Muscle layer of colon (tissue), 2 donors: ENCODE measurements at regions not wholly inside any gene's neighbourhood (a gene's known extent, or its start where the extent isn't known, plus 50 kb on each side); places are given as distances from the start of the nearest gene placed in this dataset.

ENCODE experiments used
- H3K27ac ChIP-seq: one replicate; pipeline ENCODE4 v1.7.0; 2013; ENCODE audit warnings: low read depth, mild to moderate bottlenecking, low read length, moderate library complexity
- H3K27me3 ChIP-seq, 2 donors: one replicate each; pipeline ENCODE4 v1.7.0; 2013; ENCODE audit warnings: low read length in 2 of 2, mild to moderate bottlenecking in 2 of 2; ENCODE audit not compliant: insufficient read depth in 2 of 2, control insufficient read depth in 1 of 2
- H3K36me3 ChIP-seq: one replicate; pipeline ENCODE4 v1.7.0; 2013; ENCODE audit warnings: mild to moderate bottlenecking, low read length; ENCODE audit not compliant: insufficient read depth
- H3K4me1 ChIP-seq: one replicate; pipeline ENCODE4 v1.7.0; 2013; ENCODE audit warnings: mild to moderate bottlenecking, low read length; ENCODE audit not compliant: insufficient read depth
- H3K4me3 ChIP-seq, 2 donors: one replicate each; pipeline ENCODE4 v1.7.0; 2013; ENCODE audit warnings: low read length in 2 of 2, low read depth in 1 of 2, mild to moderate bottlenecking in 1 of 2, moderate library complexity in 1 of 2
- H3K9ac ChIP-seq: one replicate; pipeline ENCODE4 v1.7.0; 2013; ENCODE audit warnings: low read length
- H3K9me3 ChIP-seq: one replicate; pipeline ENCODE4 v1.7.0; 2013; ENCODE audit warnings: mild to moderate bottlenecking, low read length
- donor health status: abdominal sarcoma.
- donor health status: Adenocarcinoma of cecum.

GRCh38 chr5:72615061-72615460 lies 107.9 kb upstream of the ZNF366 start:
- Histone ChIP-seq H3K9me3 (no peaks in the 10 kb centered on the region), H3K4me3 (no peak overlapping the region), H3K36me3 (no peaks in the 10 kb centered on the region), H3K27me3 (no peaks in the 10 kb centered on the region), H3K9ac (no peak overlapping the region), H3K27ac (no peak overlapping the region), H3K4me1 (peaks cover 10% of the 10 kb centered on the region)

GRCh38 chr5:72613515-72613914 lies 106.3 kb upstream of the ZNF366 start:
- Histone ChIP-seq H3K9me3 (no peaks in the 10 kb centered on the region), H3K36me3 (no peaks in the 10 kb centered on the region), H3K9ac (no peak overlapping the region), H3K4me1 (peaks cover 10% of the 10 kb centered on the region), H3K27ac (no peak overlapping the region), H3K27me3 (no peaks in the 10 kb centered on the region), H3K4me3 (no peak overlapping the region)

DNA sequence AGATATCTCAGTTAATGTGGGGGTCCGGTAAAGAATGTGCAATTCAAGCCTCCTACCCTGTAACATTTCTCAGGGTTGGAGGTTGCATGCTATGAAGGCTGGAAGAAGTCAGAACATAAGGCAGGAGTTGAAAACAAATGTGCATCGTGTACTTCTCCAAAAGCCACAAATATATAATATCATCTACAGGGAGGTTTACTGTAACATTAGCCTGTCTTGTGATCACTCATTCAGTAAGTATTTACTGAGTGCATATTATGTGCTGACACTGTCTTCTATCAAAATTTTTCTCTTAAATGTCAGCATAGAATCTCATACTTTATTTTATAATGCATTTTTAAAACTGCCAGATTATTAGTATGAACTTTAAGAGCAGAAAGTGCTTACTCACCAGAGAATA lies 105.6 kb upstream of the ZNF366 start:
- Histone ChIP-seq H3K27ac (no peak overlapping the region), H3K9me3 (no peaks in the 10 kb centered on the region), H3K4me1 (peaks cover 10% of the 10 kb centered on the region), H3K9ac (no peak overlapping the region), H3K36me3 (no peaks in the 10 kb centered on the region), H3K27me3 (no peaks in the 10 kb centered on the region), H3K4me3 (no peak overlapping the region)

DNA sequence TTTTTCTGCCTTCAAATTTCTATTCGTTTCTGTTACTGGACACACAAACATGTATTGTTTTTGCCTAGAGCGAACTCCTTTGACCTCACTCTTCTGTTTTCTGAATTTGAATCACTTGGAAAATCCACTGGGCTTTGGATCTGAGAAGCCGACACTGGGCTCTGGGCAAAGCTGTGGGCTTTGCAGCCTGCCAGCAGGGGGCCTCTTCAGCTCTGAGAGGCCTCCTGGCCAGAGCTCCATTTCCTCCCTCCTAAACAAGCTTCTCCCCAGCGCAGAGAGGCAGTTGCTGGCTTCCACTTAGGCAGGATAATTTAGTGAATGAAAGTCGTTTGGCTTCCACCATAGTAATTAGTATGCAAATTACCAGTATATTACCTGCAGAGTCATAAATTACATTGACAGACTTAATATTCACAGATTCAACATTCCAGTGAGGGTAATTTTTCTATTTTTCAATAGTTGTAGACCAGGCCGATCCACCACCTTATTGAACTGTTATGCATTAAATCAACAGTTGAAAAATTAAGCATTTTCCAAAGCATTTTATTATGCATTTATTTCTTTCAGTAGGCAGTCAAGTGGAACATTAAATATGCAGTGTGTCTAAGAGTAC lies 104.0 kb upstream of the ZNF366 start:
- peaks cover 10% of the 10 kb centered on the region for H3K4me1 ChIP-seq
- no peak overlapping the region for H3K27ac ChIP-seq
- no peaks in the 10 kb centered on the region for H3K27me3 ChIP-seq
- H3K4me3 ChIP-seq: no peak overlapping the region
- no peaks in the 10 kb centered on the region for H3K9me3 ChIP-seq
- H3K36me3 ChIP-seq: no peaks in the 10 kb centered on the region
- H3K9ac ChIP-seq: no peak overlapping the region

DNA sequence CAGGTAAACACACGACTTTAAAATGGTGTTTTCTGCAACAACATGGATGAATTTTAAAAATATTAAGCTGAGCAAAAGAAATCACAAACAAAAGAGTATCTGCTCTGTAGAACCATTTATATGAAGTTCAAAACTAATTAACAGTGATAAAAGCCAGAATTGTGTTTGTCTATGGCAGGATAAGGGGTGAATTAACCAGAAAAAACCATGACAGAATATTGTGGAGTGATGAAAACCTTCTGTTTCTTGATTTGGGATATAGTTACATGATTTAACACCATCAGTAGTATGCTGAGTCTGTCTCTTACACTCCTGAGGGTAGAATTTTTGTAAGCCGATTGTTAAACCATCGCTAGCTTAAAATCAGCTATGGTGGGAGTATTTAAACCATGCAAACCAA lies 101.7 kb upstream of the ZNF366 start:
- Histone ChIP-seq H3K9me3 (no peaks in the 10 kb centered on the region), H3K27ac (no peak overlapping the region), H3K27me3 (no peaks in the 10 kb centered on the region), H3K36me3 (no peaks in the 10 kb centered on the region), H3K9ac (no peak overlapping the region), H3K4me1 (peaks cover 10% of the 10 kb centered on the region), H3K4me3 (no peak overlapping the region)

- H3K9me3 ChIP-seq: no peaks in the 10 kb centered on the region
- H3K9ac ChIP-seq: no peak overlapping the region
- H3K36me3 ChIP-seq: no peaks in the 10 kb centered on the region
- H3K27ac ChIP-seq: no peak overlapping the region
- peaks cover 10% of the 10 kb centered on the region for H3K4me1 ChIP-seq
- H3K4me3 ChIP-seq: no peak overlapping the region
- no peaks in the 10 kb centered on the region for H3K27me3 ChIP-seq
Observed at GRCh38 chr5:72608297-72608696, 101.1 kb upstream of the ZNF366 start.

GRCh38 chr5:72607381-72607780 lies 100.2 kb upstream of the ZNF366 start:
- Histone ChIP-seq H3K27ac (no peak overlapping the region), H3K9ac (no peak overlapping the region), H3K4me1 (peaks cover 13% of the 10 kb centered on the region), H3K4me3 (no peak overlapping the region), H3K9me3 (no peaks in the 10 kb centered on the region), H3K36me3 (no peaks in the 10 kb centered on the region), H3K27me3 (no peaks in the 10 kb centered on the region)

- H3K4me3 ChIP-seq: no peak overlapping the region
- H3K36me3 ChIP-seq: no peaks in the 10 kb centered on the region
- H3K27me3 ChIP-seq: no peaks in the 10 kb centered on the region
- peaks cover 13% of the 10 kb centered on the region for H3K4me1 ChIP-seq
- no peak overlapping the region for H3K27ac ChIP-seq
- no peaks in the 10 kb centered on the region for H3K9me3 ChIP-seq
- no peak overlapping the region for H3K9ac ChIP-seq
Observed at GRCh38 chr5:72606525-72606924, 99.3 kb upstream of the ZNF366 start.

DNA sequence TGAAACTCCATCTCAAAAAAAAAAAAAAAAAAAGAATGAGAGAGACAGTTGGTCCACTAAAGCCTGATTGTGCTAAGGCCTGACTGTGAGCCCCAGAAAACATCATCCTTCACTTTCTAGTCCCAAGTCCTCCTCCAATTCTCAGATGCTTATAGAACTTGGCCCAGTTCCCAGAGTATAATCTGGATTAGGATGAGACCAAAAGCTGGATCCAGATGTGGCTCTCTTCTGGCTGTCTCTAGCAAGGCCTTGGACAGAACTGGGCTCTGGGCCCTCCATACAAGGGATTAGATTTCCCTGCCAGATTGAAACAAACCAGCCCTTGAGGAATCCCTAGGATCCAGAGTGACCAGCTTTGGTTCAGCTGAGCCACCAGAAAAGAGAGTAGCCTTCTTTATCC lies 98.4 kb upstream of the ZNF366 start:
- peaks cover 6% of the 10 kb centered on the region for H3K4me1 ChIP-seq

DNA sequence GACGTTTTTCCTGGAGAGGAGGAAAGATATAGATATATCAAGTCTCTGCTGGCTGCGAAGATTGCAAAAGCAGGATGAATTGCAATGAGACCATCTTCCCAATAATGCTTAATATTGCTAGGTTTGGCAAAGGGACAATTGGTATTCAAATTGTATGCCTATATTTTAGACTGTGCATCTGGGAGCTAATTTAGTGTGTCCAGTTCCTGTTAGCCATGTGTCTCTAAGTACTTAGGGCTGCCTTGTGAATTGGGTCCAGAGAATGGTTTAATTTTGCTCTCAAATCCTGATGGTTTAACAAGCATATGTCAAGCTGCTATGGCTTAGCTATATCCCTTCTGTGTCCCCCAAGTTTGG lies 97.6 kb upstream of the ZNF366 start:
- Histone ChIP-seq H3K27me3 (no peaks in the 10 kb centered on the region), H3K4me1 (peaks cover 13% of the 10 kb centered on the region), H3K27ac (no peak overlapping the region), H3K9ac (no peak overlapping the region), H3K9me3 (no peaks in the 10 kb centered on the region), H3K4me3 (no peak overlapping the region), H3K36me3 (no peaks in the 10 kb centered on the region)

More for the DNA sequence above, 98.4 kb upstream of the ZNF366 start:
- Histone ChIP-seq H3K4me3 (no peak overlapping the region), H3K9me3 (no peaks in the 10 kb centered on the region), H3K27ac (no peak overlapping the region), H3K27me3 (no peaks in the 10 kb centered on the region), H3K9ac (no peak overlapping the region), H3K36me3 (no peaks in the 10 kb centered on the region)

DNA sequence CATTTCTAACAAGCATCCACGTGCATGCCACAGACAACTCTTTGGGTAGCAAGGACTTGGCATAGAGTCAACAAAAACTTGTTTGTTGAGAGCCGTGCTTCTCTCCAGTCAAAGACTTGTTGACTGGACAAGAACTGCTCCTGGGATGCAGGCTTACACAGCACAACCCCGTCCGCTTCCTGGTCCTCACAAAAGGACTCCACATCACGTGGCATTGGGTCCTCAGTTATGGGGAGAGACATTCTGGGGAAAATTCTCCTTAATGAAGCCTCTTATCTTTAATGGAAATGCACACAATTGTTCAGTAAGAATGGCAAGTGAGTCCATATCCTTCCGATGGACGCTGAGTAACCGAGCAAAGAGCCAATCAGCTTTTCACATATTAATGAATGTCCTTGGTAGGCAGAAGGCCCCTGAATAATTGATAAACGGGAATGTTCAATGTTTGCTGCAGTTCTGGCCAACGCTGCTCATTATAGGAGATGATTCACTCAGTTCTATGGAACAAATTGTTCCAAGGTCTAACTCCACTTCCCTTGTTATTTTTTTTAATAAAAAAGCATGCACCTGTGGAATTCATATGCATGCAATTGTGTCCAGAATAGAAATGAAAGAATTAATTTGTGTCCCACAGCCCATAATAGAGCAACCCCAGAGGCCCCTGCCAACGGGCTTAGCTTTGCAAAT lies 97.0 kb upstream of the ZNF366 start:
- no peak overlapping the region for H3K9ac ChIP-seq
- H3K9me3 ChIP-seq: no peaks in the 10 kb centered on the region
- H3K4me3 ChIP-seq: no peak overlapping the region
- H3K27me3 ChIP-seq: no peaks in the 10 kb centered on the region
- no peak overlapping the region for H3K27ac ChIP-seq
- H3K36me3 ChIP-seq: no peaks in the 10 kb centered on the region
- H3K4me1 ChIP-seq: peaks cover 16% of the 10 kb centered on the region
